OCI-LY1 (cell line): ENCODE measurements at regions not wholly inside any gene's neighbourhood (a gene's known extent, or its start where the extent isn't known, plus 50 kb on each side); places are given as distances from the start of the nearest gene placed in this dataset.

ENCODE experiments used
- EZH2 ChIP-seq: fragments of 200-600 bp; sonication (generic), shearing (Covaris generic); IDR thresholded peaks from 2 replicates; pipeline ENCODE4 v1.8.0; 2017; ENCODE audit warnings: borderline replicate concordance, mixed run types, mild to moderate bottlenecking, antibody characterized with exemption, low read length, moderate library complexity, mixed read lengths
- TF ChIP-seq, protein P1 (sequence below): fragments of 200-600 bp; sonication (generic), shearing (Covaris generic); IDR thresholded peaks from 2 replicates; pipeline ENCODE4 v1.5.1; 2017; ENCODE audit warnings: mild to moderate bottlenecking, antibody characterized with exemption, low read length, moderate library complexity, mixed read lengths

DNA sequence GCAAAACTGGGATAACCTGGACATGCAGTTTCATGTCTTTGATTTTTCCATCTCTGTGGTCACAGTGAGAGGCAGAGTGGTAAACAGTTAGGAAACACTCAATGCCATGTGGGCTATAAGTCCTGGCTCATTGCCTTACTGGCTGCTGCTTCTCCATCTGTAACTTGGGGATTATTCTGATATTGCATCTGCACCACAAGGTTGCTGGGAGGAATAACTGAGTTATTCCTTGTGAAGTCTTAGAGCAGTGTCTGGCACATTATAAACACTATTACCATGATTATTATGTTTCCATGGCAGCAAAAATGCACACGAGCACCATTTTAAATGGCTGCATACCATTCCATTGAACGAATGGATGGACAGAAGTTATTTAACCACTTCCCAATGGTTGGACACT, 111.7 kb upstream of the CDH5 start:
- TF ChIP-seq, protein P1, sequence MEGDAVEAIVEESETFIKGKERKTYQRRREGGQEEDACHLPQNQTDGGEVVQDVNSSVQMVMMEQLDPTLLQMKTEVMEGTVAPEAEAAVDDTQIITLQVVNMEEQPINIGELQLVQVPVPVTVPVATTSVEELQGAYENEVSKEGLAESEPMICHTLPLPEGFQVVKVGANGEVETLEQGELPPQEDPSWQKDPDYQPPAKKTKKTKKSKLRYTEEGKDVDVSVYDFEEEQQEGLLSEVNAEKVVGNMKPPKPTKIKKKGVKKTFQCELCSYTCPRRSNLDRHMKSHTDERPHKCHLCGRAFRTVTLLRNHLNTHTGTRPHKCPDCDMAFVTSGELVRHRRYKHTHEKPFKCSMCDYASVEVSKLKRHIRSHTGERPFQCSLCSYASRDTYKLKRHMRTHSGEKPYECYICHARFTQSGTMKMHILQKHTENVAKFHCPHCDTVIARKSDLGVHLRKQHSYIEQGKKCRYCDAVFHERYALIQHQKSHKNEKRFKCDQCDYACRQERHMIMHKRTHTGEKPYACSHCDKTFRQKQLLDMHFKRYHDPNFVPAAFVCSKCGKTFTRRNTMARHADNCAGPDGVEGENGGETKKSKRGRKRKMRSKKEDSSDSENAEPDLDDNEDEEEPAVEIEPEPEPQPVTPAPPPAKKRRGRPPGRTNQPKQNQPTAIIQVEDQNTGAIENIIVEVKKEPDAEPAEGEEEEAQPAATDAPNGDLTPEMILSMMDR: no peak
- TF ChIP-seq EZH2: no peak
